Upper lobe of left lung (tissue), 4 donors: ENCODE measurements at regions not wholly inside any gene's neighbourhood (a gene's known extent, or its start where the extent isn't known, plus 50 kb on each side); places are given as distances from the start of the nearest gene placed in this dataset.

Experiments
- POLR2A ChIP-seq, 4 donors: fragments of 450-650 bp; IDR thresholded peaks; one replicate each; pipeline ENCODE4 v1.5.1; 2016 to 2017; ENCODE audit warnings: antibody characterized with exemption in 4 of 4, mild to moderate bottlenecking in 2 of 4
- TF ChIP-seq, protein P1 (sequence below), 6 experiments: fragments of 450-650 bp in 4 of 6; fragments of 200-600 bp in 2 of 6; sonication (generic) in 2 of 6; IDR thresholded peaks; one replicate each; pipeline ENCODE4 v1.5.1; 2016 to 2019; ENCODE audit warnings: antibody characterized with exemption in 6 of 6

DNA sequence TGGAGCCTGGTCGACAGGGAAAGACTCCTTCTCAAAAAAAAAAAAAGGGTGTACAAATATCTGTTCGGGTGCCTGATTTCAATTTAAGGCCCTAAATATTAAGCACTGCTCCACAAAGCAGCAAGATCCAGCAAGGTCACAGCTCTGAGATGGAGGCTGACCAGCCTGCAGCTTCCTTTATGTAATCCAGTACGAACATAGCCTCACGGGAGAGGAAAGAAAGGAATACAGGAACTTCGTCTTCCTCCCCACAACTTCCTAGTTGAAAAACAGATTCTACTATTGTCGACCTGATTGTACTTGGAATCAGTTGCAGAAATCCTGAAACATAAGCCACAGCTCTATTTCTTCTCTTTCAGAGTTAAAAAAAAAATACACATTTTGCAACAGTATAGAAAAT, 53.5 kb upstream of the TBC1D9 start:
- TF ChIP-seq, protein P1, sequence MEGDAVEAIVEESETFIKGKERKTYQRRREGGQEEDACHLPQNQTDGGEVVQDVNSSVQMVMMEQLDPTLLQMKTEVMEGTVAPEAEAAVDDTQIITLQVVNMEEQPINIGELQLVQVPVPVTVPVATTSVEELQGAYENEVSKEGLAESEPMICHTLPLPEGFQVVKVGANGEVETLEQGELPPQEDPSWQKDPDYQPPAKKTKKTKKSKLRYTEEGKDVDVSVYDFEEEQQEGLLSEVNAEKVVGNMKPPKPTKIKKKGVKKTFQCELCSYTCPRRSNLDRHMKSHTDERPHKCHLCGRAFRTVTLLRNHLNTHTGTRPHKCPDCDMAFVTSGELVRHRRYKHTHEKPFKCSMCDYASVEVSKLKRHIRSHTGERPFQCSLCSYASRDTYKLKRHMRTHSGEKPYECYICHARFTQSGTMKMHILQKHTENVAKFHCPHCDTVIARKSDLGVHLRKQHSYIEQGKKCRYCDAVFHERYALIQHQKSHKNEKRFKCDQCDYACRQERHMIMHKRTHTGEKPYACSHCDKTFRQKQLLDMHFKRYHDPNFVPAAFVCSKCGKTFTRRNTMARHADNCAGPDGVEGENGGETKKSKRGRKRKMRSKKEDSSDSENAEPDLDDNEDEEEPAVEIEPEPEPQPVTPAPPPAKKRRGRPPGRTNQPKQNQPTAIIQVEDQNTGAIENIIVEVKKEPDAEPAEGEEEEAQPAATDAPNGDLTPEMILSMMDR (IDR thresholded peaks at IDR 0.05), result no peak
- no peak for TF ChIP-seq POLR2A (IDR thresholded peaks at IDR 0.05)
